Thymus (tissue), 11 donors: ENCODE measurements at regions not wholly inside any gene's neighbourhood (a gene's known extent, or its start where the extent isn't known, plus 50 kb on each side); places are given as distances from the start of the nearest gene placed in this dataset.

ENCODE experiments used
- DNase-seq, 9 donors: peaks; one replicate each; pipeline ENCODE4 v3.0.0-alpha.2; 2013; ENCODE audit warnings: low spot score in 9 of 9, low read depth in 6 of 9, missing footprints in 1 of 9
- H3K27ac ChIP-seq, 2 donors: one replicate each; pipeline ENCODE4 v1.5.1; 2013; ENCODE audit warnings: control low read depth in 1 of 2, low read depth in 1 of 2, low read length in 1 of 2, mild to moderate bottlenecking in 1 of 2, moderate library complexity in 1 of 2
- H3K27me3 ChIP-seq, 2 donors: one replicate each; pipeline ENCODE4 v1.5.1; 2013; ENCODE audit warnings: low read length in 1 of 2; ENCODE audit not compliant: control insufficient read depth in 2 of 2, insufficient read depth in 1 of 2
- H3K36me3 ChIP-seq, 2 donors: one replicate each; pipeline ENCODE4 v1.5.1; 2013; ENCODE audit warnings: low read length in 1 of 2, mild to moderate bottlenecking in 1 of 2, moderate library complexity in 1 of 2; ENCODE audit not compliant: control insufficient read depth in 2 of 2, insufficient read depth in 2 of 2
- H3K4me1 ChIP-seq, 2 donors: one replicate each; pipeline ENCODE4 v1.5.1; 2013; ENCODE audit warnings: low read length in 2 of 2; ENCODE audit not compliant: control insufficient read depth in 2 of 2, insufficient read depth in 2 of 2
- H3K4me3 ChIP-seq, 2 donors: one replicate each; pipeline ENCODE4 v1.5.1; 2013; ENCODE audit warnings: low read length in 2 of 2, control low read depth in 1 of 2, mild to moderate bottlenecking in 1 of 2
- H3K9me3 ChIP-seq, 2 donors: one replicate each; pipeline ENCODE4 v1.5.1; 2013; ENCODE audit warnings: low read length in 1 of 2, mild to moderate bottlenecking in 1 of 2; ENCODE audit not compliant: control insufficient read depth in 2 of 2, insufficient read depth in 1 of 2
- WGBS: extraction: QIAGEN DNeasy Blood & Tissue Kit; methylation state at CpG from one replicate; pipeline ENCODE4 v1.1.7; 2013; 5-methylcytosine and 5-hydroxymethylcytosine counted together
- donor health status: healthy.

DNA sequence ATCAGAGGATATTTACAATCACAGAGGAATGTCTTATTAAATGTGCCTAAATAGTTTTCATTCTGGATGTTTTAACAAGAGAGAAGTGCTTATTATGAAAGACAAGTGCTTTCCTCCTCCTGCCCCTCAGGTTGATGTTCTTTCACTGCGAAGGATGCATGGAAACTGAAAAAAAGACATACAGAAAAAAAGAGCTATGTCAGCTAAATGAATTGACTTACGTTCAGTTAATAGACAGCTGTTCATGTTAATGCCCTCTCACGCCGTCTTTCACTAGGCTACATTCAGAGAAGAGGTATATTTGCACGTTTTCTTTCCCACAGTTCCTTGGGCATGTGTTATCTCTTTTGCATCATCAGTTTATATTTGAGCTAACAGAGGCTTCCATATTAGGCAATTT, 821.8 kb upstream of the PCDH9 start:
- Histone ChIP-seq H3K4me3 (no peak overlapping the region), H3K27me3 (no peaks in the 10 kb centered on the region), H3K9me3 (peaks cover 0 to 3% of the 10 kb centered on the region in 2 donors), H3K27ac (no peak overlapping the region), H3K4me1 (no peaks in the 10 kb centered on the region), H3K36me3 (no peaks in the 10 kb centered on the region)
- 92% methylated on average over 5 of the region's 5 CpGs for WGBS
- no peak for DNase-seq

DNA sequence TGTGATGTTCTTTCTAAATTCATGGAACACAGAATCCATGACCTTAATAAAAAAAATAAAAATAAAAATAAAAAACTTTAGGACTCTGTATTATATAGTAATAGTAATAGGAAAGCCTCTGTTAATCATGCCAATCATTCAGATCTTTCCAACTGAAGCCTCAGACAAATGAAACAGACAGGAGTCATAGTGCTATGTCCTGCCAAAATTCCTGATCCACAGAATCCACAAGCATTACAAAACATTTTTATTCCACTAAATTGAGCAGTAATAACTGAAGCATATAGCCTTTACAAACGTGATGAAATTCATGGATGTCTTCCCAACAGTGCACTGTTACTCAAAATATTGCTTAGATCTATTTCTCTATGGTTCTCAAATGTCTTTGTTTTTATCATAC, 820.6 kb upstream of the PCDH9 start:
- Histone ChIP-seq H3K4me3 (no peak overlapping the region), H3K27me3 (no peaks in the 10 kb centered on the region), H3K36me3 (no peaks in the 10 kb centered on the region), H3K27ac (no peak overlapping the region), H3K4me1 (no peaks in the 10 kb centered on the region), H3K9me3 (no peaks in the 10 kb centered on the region)
- WGBS = 71% methylated on average over 1 of the region's 1 CpG
- no peak for DNase-seq

DNA sequence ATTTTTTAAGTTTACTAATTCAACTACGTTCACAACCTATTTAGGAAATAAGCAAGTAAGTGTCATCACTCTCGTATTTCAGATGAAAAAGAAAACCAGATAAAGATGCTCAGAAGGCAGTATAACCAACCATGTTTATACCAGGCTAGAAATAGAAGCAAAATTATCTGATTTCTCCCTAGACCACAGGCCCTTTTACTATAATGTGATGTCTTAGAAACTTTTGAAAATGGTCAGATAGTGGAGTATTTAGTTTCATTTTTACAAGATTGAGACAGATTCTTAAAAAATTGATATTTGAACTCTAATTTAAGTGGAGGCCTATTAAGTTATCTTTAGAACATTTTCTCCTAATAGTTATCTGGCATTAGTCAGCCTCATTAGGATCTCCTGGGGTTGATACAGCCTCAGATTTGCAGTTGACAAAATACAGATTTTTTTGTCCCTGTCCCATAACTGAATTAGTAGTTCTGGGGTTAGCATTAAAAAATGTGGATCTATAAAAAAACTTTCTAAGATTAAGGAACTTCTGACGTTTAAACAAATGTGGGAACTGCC, 818.7 kb upstream of the PCDH9 start:
- DNase-seq = no peak
- Histone ChIP-seq H3K9me3 (no peaks in the 10 kb centered on the region), H3K27me3 (no peaks in the 10 kb centered on the region), H3K36me3 (no peaks in the 10 kb centered on the region), H3K27ac (no peak overlapping the region), H3K4me1 (no peaks in the 10 kb centered on the region), H3K4me3 (no peak overlapping the region)
- WGBS = 87% methylated on average over 3 of the region's 3 CpGs

DNA sequence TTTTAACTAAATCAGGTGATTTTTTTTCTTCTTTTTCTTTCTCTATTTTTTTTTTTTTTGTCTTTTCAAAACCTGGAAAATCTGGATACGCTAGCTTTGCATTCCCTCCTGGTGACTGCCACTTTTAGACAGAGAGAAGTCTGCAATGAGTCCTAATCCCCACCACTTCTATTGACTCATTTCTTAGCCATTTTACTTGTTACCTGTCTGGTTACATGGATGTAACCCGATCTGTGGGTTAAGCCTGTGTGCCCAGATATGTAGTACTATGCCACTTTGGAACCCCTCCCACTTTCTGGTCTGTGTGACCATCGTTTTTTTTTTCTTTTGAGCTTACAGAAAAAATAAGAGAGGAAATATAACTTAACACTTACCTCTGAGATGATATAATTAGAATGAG, 817.8 kb upstream of the PCDH9 start:
- DNase-seq = no peak
- no peaks in the 10 kb centered on the region for H3K27me3 ChIP-seq
- 80% methylated on average over 3 of the region's 3 CpGs for WGBS

DNA sequence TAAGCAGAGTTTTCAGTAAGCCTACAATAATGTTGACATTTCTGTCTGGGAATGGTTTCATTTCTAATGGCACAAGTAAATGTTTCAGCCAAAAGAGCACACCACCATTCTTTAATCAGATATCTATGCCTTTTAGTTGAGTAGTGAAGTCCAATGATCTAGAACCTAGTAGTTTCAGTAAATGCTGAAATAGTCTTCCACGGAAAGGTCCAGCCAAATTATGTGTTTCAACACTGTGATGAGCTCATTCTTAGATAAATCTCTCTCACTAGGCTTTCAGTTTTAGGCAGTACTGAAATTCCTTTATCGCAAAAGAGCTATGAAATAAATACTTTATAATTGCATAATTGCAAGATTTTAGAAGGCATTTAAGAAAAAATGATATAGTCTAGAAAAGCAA, 816.8 kb upstream of the PCDH9 start:
- Histone ChIP-seq H3K27me3 (no peaks in the 10 kb centered on the region), H3K9me3 (no peaks in the 10 kb centered on the region), H3K4me1 (no peaks in the 10 kb centered on the region), H3K36me3 (no peaks in the 10 kb centered on the region), H3K27ac (no peak overlapping the region), H3K4me3 (no peak overlapping the region)
- DNase-seq = no peak
- 90% methylated on average over 2 of the region's 2 CpGs for WGBS

More for the DNA sequence above, 817.8 kb upstream of the PCDH9 start:
- no peaks in the 10 kb centered on the region for H3K9me3 ChIP-seq
- H3K36me3 ChIP-seq = no peaks in the 10 kb centered on the region
- no peak overlapping the region for H3K27ac ChIP-seq
- no peak overlapping the region for H3K4me3 ChIP-seq
- H3K4me1 ChIP-seq = no peaks in the 10 kb centered on the region

DNA sequence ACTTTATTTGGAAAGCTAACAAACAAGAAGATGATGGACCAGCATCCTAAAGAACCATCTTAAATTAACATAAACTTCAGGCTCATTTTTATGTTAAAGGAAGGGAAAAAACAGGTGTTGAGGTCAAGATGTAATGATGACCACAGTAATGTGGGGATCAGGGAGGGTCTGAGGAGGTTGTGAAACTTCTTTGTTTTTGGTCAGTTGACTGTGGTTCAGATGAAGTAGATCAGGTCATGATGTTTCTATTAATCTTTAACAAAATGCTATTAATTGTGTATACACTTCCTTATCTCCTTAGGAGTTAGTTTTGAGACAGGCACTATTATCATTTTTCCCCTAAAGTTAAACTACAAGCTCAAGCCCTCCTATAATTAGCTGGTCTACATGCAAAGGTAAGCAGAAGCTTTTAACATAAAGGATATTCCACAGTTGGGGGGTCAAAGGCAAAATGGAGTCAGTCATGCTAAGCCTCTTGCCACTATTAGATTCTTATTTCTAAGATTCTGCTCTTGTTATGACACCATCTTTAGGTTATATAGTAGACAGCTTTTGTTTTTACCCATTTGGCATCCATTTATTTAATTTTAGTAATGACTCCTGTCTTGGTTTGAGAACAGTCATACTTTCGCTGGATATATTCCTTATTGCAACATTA, 800.1 kb upstream of the PCDH9 start:
- Histone ChIP-seq H3K4me3 (no peak overlapping the region), H3K27me3 (no peaks in the 10 kb centered on the region), H3K27ac (no peak overlapping the region), H3K36me3 (no peaks in the 10 kb centered on the region), H3K4me1 (no peaks in the 10 kb centered on the region), H3K9me3 (no peaks in the 10 kb centered on the region)
- 95% methylated on average over 1 of the region's 1 CpG for WGBS
- DNase-seq = no peak

DNA sequence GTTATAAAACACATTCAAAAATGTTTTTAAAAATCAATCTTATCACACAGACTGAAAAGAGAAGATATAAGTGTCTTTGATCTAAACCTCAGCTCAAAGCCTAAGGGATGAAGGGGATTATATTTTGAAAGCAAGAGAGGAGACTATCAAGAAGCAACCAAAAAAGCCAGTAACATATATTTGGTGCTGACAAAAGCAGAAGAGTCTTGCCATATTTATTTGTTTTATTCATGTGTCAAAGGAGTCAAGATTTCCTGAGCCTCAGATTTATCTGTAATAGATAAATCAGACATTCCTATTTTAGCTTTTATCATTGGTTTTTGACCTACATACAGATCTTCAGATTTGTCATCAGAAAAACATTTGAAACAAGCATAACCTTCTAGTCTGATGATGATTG, 798.6 kb upstream of the PCDH9 start:
- peaks cover 0 to 6% of the 10 kb centered on the region in 2 donors for H3K9me3 ChIP-seq
- no peaks in the 10 kb centered on the region for H3K27me3 ChIP-seq
- H3K4me1 ChIP-seq = no peaks in the 10 kb centered on the region
- DNase-seq = no peak
- no peak overlapping the region for H3K27ac ChIP-seq
- H3K4me3 ChIP-seq = no peak overlapping the region
- no peaks in the 10 kb centered on the region for H3K36me3 ChIP-seq

DNA sequence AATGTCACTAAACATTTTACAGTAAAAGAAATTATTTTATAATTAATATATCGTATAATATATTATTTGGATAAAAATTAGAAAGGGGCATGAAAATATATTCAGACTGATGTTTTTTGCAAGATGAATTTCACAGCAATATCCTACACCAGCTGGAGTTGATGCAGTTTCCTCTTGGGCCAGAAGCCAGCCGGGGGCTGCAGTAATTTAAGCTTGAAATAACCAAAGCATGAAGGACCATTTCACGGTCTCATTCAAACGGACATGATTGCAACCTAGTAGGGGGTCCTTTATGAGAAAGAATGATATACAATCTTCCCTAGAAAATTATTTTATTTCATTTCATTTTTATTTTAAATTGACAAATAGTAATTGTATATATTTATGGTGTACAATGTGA, 797.2 kb upstream of the PCDH9 start:
- no peaks in the 10 kb centered on the region for H3K27me3 ChIP-seq
- no peaks in the 10 kb centered on the region for H3K4me1 ChIP-seq
- DNase-seq = no peak
- WGBS = 94% methylated on average over 4 of the region's 4 CpGs
- no peak overlapping the region for H3K27ac ChIP-seq
- H3K4me3 ChIP-seq = no peak overlapping the region
- peaks cover 0 to 6% of the 10 kb centered on the region in 2 donors for H3K9me3 ChIP-seq
- no peaks in the 10 kb centered on the region for H3K36me3 ChIP-seq

DNA sequence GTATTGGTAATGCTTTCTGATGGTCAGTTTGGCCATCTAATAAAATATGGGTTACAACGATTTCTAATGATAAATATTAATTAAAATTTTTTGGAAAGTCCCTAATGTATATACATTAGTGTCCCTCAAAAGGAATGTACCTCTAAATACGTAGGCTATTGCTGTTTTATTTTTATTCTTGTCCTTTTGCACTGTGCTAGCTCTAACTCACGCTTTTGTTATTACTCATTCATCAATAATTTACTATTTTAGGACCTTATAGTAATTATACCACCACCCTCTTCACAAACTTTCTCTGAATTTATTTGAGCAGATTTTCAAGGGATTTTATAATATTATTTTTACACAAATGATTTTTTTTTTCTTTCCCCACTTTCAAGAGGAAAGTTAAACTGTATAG, 795.9 kb upstream of the PCDH9 start:
- 85% methylated on average over 3 of the region's 3 CpGs for WGBS
- H3K4me3 ChIP-seq = no peak overlapping the region

More for the DNA sequence above, 795.9 kb upstream of the PCDH9 start:
- Histone ChIP-seq H3K9me3 (peaks cover under 1 to 6% of the 10 kb centered on the region in 2 donors), H3K27me3 (no peaks in the 10 kb centered on the region), H3K4me1 (no peaks in the 10 kb centered on the region), H3K36me3 (no peaks in the 10 kb centered on the region), H3K27ac (no peak overlapping the region)
- DNase-seq = no peak
